ENCODE measurements at regions not wholly inside any gene's neighbourhood (a gene's known extent, or its start where the extent isn't known, plus 50 kb on each side); places are given as distances from the start of the nearest gene placed in this dataset.

DNA sequence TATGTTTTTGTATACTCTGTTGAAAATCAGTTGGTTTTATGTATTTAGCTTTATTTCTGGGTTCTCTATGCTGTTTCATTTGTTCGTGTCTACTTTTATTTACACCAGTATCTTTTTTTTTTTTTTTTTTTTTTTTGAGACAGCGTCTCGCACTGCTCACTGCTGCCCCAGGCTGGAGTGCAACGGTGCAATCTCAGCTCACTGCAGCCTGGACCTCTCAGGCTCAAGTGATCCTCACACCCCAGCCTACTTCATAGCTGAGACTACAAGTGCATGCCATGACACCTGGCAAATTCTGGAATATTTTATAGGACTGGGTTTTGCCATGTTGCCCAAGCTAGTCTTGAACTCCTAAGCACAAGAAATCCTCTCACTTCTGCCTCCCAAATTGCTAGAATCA is 869.4 kb upstream of the CDH6 start:
- TF ChIP-seq, protein P1, sequence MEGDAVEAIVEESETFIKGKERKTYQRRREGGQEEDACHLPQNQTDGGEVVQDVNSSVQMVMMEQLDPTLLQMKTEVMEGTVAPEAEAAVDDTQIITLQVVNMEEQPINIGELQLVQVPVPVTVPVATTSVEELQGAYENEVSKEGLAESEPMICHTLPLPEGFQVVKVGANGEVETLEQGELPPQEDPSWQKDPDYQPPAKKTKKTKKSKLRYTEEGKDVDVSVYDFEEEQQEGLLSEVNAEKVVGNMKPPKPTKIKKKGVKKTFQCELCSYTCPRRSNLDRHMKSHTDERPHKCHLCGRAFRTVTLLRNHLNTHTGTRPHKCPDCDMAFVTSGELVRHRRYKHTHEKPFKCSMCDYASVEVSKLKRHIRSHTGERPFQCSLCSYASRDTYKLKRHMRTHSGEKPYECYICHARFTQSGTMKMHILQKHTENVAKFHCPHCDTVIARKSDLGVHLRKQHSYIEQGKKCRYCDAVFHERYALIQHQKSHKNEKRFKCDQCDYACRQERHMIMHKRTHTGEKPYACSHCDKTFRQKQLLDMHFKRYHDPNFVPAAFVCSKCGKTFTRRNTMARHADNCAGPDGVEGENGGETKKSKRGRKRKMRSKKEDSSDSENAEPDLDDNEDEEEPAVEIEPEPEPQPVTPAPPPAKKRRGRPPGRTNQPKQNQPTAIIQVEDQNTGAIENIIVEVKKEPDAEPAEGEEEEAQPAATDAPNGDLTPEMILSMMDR (IDR thresholded peaks at IDR 0.05), result no peak
- no peak for TF ChIP-seq POLR2AphosphoS5 (IDR thresholded peaks at IDR 0.05)
- no peak for TF ChIP-seq POLR2A (IDR thresholded peaks at IDR 0.05)
